NOMO-1 (cell line): ENCODE measurements at regions not wholly inside any gene's neighbourhood (a gene's known extent, or its start where the extent isn't known, plus 50 kb on each side); places are given as distances from the start of the nearest gene placed in this dataset.

Experiments
- DNase-seq, 2 experiments: peaks; one replicate each; lab custom pipeline; 2025; ENCODE audit not compliant: unreplicated experiment in 2 of 2; lab: John Stamatoyannopoulos, UW

- no peak for DNase-seq
Observed at GRCh38 chr1:58888833-58889232, 105.0 kb upstream of the JUN start.

DNA sequence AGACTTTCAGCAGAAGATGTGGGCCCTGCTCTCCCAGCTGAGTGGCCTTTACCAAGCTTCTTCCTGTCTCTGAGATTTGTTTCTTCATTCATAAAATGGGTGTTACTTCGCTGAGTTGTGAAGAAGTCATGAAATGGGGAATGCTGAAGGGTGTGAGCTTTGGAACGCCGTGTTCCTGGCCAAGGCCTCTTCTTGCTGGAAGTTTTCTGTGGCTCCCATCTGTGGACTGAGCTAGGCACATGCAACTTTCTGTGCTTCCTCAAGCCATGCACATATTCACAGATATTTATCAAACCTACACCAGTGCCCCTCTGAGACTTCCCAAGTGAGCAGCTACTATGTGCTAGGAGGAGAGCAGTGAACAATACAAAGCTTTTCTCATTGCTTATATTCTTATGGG is 106.3 kb upstream of the JUN start:
- no peak for DNase-seq

DNA sequence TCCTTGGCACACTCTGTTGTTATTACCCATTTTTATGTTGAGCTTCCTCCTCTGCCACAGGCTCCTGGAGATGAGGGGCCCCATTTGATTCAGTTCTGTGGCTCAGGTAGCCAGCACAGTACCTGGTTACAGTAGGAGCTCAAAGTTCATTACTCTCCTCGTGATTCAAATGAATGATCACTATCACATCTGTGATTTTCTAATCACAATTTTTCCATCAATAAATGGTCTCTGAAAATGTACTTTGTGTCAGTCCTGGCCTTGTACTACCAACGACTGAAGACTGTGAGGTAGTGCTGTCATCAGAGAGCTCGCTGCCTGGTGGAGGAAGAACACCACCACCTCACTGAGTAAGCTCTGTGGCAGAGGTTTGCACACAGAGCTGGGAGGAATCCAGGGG is 106.8 kb upstream of the JUN start:
- DNase-seq, result no peak

GRCh38 chr1:58891347-58891746 is 107.5 kb upstream of the JUN start:
- no peak for DNase-seq

GRCh38 chr1:58893257-58893869 is 109.5 kb upstream of the JUN start:
- DNase-seq, result no peak

DNA sequence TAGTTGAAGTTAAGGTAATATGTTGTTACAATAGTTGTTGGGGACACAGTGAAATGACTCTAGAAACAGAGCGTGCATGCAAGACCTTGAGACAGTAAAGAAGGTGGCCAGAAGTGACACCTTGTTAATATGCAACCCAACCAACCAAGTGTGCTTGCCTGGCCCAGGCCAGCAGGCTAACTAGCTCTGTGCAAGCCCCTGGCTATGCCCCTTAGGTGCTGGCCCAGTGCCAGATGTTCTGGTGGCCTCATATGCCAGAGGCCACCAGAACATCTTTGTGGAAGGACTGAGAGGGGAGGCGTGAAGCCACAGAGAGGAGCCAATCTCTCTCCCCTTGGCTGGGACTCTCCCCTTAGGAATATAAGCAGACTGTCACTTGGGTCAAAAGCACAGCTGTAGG is 111.2 kb upstream of the JUN start:
- no peak for DNase-seq

DNA sequence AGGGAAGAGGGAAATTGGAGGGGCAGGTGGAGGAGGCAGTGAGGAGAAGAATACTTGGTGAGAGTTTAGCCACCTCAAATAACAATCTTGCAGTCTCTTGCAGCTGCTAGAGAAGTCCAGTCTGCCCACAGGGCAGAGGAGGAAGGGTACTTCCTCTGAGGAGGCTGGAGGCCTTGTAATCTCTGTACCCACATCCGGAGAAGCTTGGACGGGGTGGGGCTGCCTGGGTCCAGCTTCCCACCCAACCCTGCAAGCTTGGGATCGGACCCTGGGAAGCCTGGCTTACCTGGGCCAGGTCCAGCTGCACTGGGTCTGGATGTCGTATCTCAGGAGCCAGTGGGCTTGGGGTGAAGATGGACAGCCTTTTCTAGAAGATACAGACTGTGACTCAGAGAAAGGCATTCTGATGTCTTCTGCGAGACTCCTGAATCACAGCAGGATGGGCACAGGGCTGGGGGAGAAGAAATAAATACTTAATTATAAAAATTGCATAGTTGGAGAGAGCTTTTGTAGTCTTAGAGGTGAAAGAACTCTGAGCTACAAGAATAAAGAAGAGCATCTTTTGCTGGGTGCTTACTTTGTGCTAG is 111.8 kb upstream of the JUN start:
- peak; percentile 41 to 46 for DNase-seq

GRCh38 chr1:58896246-58897183 is 112.7 kb upstream of the JUN start:
- DNase-seq, result no peak

DNA sequence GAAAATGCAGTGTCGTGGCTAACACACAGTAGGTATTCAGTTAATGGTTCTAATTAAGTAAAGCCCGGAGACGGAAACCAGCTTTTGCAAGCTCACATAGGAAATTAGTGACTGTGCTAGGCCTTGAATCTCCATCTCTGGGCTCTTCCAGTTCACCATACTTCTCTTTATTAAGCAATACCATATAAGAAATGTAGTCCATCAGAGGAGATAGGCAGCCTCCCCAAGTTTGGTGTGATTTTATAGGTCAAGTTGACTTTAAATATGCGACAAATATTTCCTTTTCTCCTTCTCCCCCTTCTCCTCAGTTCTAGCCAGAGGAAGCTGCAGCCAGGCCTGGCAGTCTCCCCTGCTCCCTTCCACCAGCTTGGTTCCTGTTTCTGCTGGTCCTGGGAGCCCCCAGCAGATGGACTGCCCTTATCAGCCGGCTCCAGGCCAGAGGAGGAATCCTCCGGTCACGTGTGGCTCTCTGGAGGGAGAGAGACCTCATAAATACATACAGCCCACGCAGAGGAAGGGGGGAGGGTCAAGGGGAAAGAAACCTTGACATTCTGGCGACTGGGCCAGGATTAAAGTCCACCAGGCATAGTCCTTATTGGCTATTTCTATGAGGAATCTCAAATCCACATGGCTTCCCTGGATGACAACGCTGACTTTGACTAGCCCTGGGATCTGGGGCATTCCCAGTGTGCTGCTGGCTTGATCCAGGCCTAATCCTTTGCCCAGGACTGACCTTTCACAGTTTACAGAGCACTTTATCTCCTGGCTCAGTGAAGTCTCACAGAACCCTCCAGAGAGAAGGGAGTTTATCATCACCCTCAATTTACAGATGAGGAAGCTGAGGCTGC is 115.1 kb upstream of the JUN start:
- DNase-seq, result peak; percentile 36 to 47

- peak in 1 of 2 experiments; percentile 59 for DNase-seq
Observed at GRCh38 chr1:58899587-58900271, 115.9 kb upstream of the JUN start.

DNA sequence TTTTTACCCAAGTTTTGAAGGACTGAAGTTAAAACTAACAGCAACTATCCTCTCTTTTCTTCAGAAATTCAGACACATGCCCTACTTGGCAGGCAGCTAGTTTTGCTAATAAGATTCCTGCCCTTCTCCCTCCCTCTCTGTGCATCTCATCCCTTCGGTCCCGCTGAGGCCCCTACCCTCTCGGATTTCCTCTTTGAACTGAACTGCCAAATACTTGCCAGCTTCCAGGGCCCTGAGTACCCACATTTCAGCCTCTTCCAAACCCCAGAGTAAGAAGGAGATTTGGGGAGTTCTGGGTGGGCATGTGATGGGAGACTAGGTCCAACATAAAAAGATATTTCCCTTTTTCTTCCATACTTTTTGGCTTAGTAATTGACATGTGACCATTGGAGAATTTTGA is 116.5 kb upstream of the JUN start:
- no peak for DNase-seq

- no peak for DNase-seq
Observed at GRCh38 chr1:58901008-58901407, 117.2 kb upstream of the JUN start.

GRCh38 chr1:58902830-58903513 is 119.1 kb upstream of the JUN start:
- DNase-seq, result no peak

DNA sequence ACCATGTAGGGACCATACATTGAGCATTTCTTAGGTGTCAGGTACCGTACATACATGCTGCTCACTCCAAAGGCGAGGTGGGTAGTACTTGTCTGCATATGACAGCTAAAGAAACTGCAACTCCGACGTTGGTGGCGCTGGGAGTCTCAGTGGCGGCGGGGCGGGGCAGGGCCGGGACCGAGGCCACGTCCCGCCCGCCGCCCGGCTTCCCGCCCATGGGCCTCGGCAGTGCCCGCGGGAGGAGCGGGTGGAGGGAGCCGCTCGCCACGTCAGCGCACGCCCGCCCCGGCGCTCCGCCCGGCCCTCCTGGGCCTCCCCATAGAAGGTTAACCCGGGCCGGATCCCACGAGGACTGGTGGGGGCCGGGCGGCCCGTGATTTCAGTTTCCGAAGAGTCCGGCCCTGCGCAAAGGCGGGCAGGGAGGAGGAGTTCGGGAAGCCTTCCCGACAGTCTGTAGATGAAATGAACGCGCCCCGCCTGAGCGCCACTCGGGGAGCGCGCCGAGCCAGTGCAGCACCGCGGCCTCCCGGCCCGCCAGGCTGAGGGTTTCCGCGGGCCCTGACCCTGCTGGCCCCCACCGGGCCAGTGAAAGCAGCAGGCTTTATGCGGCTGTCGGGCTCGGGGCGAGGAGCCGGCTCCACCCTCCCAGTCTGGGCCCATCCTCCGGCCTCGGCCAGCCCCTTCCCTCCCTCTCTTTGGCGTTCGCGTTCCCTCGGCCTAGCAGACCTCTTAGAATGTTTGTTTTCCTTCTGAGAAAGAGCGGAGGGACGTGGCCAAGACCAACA is 119.9 kb upstream of the JUN start:
- DNase-seq, result peak; percentile 89 to 90

GRCh38 chr1:58904299-58905125 is 120.7 kb upstream of the JUN start:
- no peak for DNase-seq

GRCh38 chr1:58905126-58905490 is 121.3 kb upstream of the JUN start:
- DNase-seq, result no peak

DNA sequence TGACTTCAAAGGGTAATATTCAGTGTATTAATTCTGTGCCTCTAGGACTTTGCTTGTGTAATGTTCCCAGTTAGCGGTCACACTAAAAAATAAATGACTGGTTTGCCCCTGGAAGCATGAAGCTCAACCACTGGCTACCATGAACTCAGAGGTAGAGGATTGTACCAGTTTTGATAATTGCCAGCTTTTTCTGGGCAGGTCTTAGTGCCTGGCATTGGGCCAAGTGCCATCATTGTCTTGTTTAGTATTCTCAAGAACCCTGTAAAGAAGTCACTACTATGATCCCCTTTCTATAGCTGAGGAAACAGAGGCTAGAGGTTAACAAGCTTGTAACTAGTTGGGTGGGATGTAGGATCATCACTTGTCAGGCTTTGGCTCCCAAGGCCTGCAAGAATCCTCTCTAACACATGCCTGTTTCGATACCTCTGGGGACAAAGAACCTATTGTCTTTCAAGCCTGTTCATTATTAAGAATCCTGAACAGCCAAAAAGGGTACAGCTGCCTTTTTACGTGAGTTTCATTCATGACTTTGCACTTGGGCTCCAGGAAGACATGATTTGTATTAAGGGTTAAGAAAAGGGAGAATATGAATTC is 121.9 kb upstream of the JUN start:
- no peak for DNase-seq

DNA sequence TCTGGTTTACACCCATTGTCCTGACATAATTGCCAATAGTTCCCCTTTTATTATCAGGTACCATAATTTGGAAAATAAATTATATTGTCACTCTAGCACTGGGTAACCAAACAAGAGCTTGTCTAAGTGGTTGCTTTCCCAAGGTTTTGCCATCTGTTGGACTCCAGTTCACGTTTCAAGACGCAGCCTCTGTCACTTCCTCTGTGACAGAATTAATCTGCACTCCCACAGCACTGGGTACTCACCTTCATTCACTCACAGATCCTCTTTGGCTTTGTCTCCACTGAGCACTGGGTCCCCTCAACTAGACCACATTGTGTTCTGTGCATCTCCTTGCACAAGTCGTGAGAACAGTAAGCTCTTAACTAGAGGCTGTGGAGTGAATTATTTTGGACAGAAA is 123.6 kb upstream of the JUN start:
- no peak for DNase-seq
